ENCODE measurements at regions not wholly inside any gene's neighbourhood (a gene's known extent, or its start where the extent isn't known, plus 50 kb on each side); places are given as distances from the start of the nearest gene placed in this dataset.

DNA sequence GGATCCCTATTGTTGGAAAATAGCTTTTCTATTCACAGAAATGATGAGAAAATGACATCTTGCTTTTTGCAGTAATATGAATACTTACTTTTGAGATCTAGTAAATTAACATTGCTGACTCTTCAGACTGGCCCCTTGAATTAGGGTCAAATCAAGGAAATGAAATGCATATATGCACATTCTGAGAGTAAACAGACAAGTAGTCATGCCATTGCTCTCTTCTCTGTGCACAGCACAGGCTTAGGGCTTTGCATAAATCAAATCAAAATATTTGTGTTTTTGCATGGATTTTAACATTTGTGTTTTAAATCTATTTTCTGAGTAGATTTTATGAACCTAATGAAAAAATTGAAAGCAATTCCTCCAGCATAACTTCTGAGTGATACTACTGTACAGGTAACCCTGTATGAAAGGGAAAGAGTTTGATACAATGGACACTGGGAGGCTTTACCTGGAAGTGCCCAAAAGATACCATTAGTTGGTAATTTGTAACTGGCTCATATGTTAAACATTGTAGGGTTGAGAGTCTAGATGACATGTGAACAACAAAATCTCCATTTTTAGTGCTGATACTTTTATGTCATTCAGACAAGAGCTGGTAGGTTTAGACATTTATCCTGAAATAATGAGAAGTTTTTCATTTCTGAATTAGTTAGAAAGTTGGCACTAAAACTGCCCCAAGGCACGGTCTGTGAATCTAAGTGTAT lies 280.2 kb upstream of the FBXO33 start:
- TF ChIP-seq SREBF2 (IDR thresholded peaks at IDR 0.05) (no peak), RCOR1 (IDR thresholded peaks at IDR 0.05; ENCODE audit: low read depth, low read length) (no peak), GATA3 (IDR thresholded peaks at IDR 0.05; ENCODE audit: borderline replicate concordance) (no peak), MAZ (IDR thresholded peaks at IDR 0.05; ENCODE audit: borderline replicate concordance, low read depth, low read length) (no peak), JUN (IDR thresholded peaks at IDR 0.05) (no peak), HDAC2 (IDR thresholded peaks at IDR 0.05) (no peak), POLR2A (IDR thresholded peaks at IDR 0.05; ENCODE audit: low read length) (no peak), RNF2 (IDR thresholded peaks at IDR 0.05; ENCODE audit: borderline replicate concordance, low read depth) (no peak)
- TF ChIP-seq, protein P1, sequence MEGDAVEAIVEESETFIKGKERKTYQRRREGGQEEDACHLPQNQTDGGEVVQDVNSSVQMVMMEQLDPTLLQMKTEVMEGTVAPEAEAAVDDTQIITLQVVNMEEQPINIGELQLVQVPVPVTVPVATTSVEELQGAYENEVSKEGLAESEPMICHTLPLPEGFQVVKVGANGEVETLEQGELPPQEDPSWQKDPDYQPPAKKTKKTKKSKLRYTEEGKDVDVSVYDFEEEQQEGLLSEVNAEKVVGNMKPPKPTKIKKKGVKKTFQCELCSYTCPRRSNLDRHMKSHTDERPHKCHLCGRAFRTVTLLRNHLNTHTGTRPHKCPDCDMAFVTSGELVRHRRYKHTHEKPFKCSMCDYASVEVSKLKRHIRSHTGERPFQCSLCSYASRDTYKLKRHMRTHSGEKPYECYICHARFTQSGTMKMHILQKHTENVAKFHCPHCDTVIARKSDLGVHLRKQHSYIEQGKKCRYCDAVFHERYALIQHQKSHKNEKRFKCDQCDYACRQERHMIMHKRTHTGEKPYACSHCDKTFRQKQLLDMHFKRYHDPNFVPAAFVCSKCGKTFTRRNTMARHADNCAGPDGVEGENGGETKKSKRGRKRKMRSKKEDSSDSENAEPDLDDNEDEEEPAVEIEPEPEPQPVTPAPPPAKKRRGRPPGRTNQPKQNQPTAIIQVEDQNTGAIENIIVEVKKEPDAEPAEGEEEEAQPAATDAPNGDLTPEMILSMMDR (IDR thresholded peaks at IDR 0.05) = no peak
- TF ChIP-seq, protein P2, sequence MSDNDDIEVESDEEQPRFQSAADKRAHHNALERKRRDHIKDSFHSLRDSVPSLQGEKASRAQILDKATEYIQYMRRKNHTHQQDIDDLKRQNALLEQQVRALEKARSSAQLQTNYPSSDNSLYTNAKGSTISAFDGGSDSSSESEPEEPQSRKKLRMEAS (IDR thresholded peaks at IDR 0.05) = no peak
- TF ChIP-seq, protein P3, sequence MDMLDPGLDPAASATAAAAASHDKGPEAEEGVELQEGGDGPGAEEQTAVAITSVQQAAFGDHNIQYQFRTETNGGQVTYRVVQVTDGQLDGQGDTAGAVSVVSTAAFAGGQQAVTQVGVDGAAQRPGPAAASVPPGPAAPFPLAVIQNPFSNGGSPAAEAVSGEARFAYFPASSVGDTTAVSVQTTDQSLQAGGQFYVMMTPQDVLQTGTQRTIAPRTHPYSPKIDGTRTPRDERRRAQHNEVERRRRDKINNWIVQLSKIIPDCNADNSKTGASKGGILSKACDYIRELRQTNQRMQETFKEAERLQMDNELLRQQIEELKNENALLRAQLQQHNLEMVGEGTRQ (IDR thresholded peaks at IDR 0.05) = no peak

All from A549 (cell line).